ENCODE measurements at regions not wholly inside any gene's neighbourhood (a gene's known extent, or its start where the extent isn't known, plus 50 kb on each side); places are given as distances from the start of the nearest gene placed in this dataset.

GRCh38 chr1:114328361-114328904, 174.8 kb upstream of the SYT6 start:
- TF ChIP-seq POLR2AphosphoS5 (IDR thresholded peaks at IDR 0.05; ENCODE audit: borderline replicate concordance, low read depth, low read length) (no peak), EZH2 (IDR thresholded peaks at IDR 0.05) (no peak)
